Chondrocyte (in vitro differentiated cells): ENCODE measurements at regions not wholly inside any gene's neighbourhood (a gene's known extent, or its start where the extent isn't known, plus 50 kb on each side); places are given as distances from the start of the nearest gene placed in this dataset.

Source experiments
- DNase-seq: peaks from one replicate; pipeline ENCODE4 v3.0.0; 2021; ENCODE audit warnings: mixed read lengths, low spot score
- H3K27ac Mint-ChIP-seq: one replicate; pipeline ENCODE4 v1.8.0; 2021; ENCODE audit warnings: mild to moderate bottlenecking, moderate library complexity, mixed read lengths; ENCODE audit not compliant: unreplicated experiment
- H3K27me3 Mint-ChIP-seq: 2 replicates; pipeline ENCODE4 v1.8.0; 2021; ENCODE audit warnings: low read depth, mixed read lengths
- H3K36me3 Mint-ChIP-seq: 2 replicates; pipeline ENCODE4 v1.8.0; 2021; ENCODE audit warnings: low read depth, mixed read lengths
- H3K4me1 Mint-ChIP-seq: 2 replicates; pipeline ENCODE4 v1.8.0; 2021; ENCODE audit warnings: low read depth, mild to moderate bottlenecking, mixed read lengths
- H3K4me3 Mint-ChIP-seq: one replicate; pipeline ENCODE4 v1.8.0; 2021; ENCODE audit warnings: mild to moderate bottlenecking, moderate library complexity, mixed read lengths; ENCODE audit not compliant: unreplicated experiment
- H3K9me3 Mint-ChIP-seq: 2 replicates; pipeline ENCODE4 v1.8.0; 2021; ENCODE audit warnings: low read depth, mixed read lengths
- CTCF ChIP-seq: fragments of 200-600 bp; sonication (generic); IDR thresholded peaks from 2 replicates; pipeline ENCODE4 v1.5.0; 2021; ENCODE audit warnings: antibody characterized with exemption, mild to moderate bottlenecking, moderate library complexity

GRCh38 chr3:124276539-124277143 lies 284.7 kb upstream of the ROPN1 start:
- no peaks in the 10 kb centered on the region for H3K9me3 Mint-ChIP-seq
- no peak for TF ChIP-seq CTCF
- H3K4me3 Mint-ChIP-seq = no peak overlapping the region
- H3K27ac Mint-ChIP-seq = peak overlapping the region; percentile 95
- H3K4me1 Mint-ChIP-seq = peaks cover 80% of the 10 kb centered on the region
- H3K27me3 Mint-ChIP-seq = no peaks in the 10 kb centered on the region
- no peak for DNase-seq
- H3K36me3 Mint-ChIP-seq = no peaks in the 10 kb centered on the region

GRCh38 chr3:124277144-124277890 lies 285.4 kb upstream of the ROPN1 start:
- Mint-ChIP-seq H3K27ac (peak overlapping the region; percentile 95), H3K4me3 (peak overlapping the region; percentile 27), H3K36me3 (no peaks in the 10 kb centered on the region), H3K27me3 (no peaks in the 10 kb centered on the region), H3K9me3 (no peaks in the 10 kb centered on the region), H3K4me1 (peaks cover 81% of the 10 kb centered on the region)
- no peak for DNase-seq
- peak; percentile 57 for TF ChIP-seq CTCF

- H3K4me1 Mint-ChIP-seq = peaks cover 67% of the 10 kb centered on the region
- DNase-seq = no peak
- peak; percentile 85 for TF ChIP-seq CTCF
- peak overlapping the region; percentile 66 for H3K27ac Mint-ChIP-seq
- no peak overlapping the region for H3K4me3 Mint-ChIP-seq
- no peaks in the 10 kb centered on the region for H3K36me3 Mint-ChIP-seq
- no peaks in the 10 kb centered on the region for H3K9me3 Mint-ChIP-seq
- no peaks in the 10 kb centered on the region for H3K27me3 Mint-ChIP-seq
These were observed 289.8 kb upstream of the ROPN1 start for GRCh38 chr3:124281453-124282316.

- H3K27ac Mint-ChIP-seq = peak overlapping the region; percentile 84
- H3K9me3 Mint-ChIP-seq = no peaks in the 10 kb centered on the region
- no peak overlapping the region for H3K4me3 Mint-ChIP-seq
- DNase-seq = no peak
- no peaks in the 10 kb centered on the region for H3K27me3 Mint-ChIP-seq
- no peaks in the 10 kb centered on the region for H3K36me3 Mint-ChIP-seq
- TF ChIP-seq CTCF = no peak
- H3K4me1 Mint-ChIP-seq = peaks cover 54% of the 10 kb centered on the region
These were observed 291.1 kb upstream of the ROPN1 start for GRCh38 chr3:124282751-124283651.
